Activated CD8-positive, alpha-beta T cell treated with anti-CD3 and anti-CD28 coated beads for 36 hours (primary cell): ENCODE measurements at regions not wholly inside any gene's neighbourhood (a gene's known extent, or its start where the extent isn't known, plus 50 kb on each side); places are given as distances from the start of the nearest gene placed in this dataset.

Source experiments
- ATAC-seq: fragments of 200-7000 bp; cut with Tn5 transposase; one replicate; pipeline ENCODE4 v1.10.0; 2021; ENCODE audit warnings: mild to moderate bottlenecking, moderate library complexity
- CTCF ChIA-PET: fragments of 350-600 bp; sonication (Branson Sonifier 250); formaldehyde crosslinking; loops from one replicate; lab custom pipeline; 2021; ENCODE audit warnings: antibody characterized with exemption; lab: Charles Lee
- POLR2A ChIA-PET: fragments of 350-600 bp; sonication (Branson Sonifier 250); formaldehyde crosslinking; loops from one replicate; lab custom pipeline; 2021; ENCODE audit warnings: antibody characterized with exemption; lab: Charles Lee
- DNase-seq: peaks from one replicate; pipeline ENCODE4 v3.0.0-alpha.2; 2020
- H3K27ac Mint-ChIP-seq: one replicate; pipeline ENCODE4 v1.8.0; 2021; ENCODE audit warnings: mild to moderate bottlenecking, mixed read lengths
- H3K27me3 Mint-ChIP-seq: one replicate; pipeline ENCODE4 v1.8.0; 2021; ENCODE audit warnings: mixed read lengths
- H3K36me3 Mint-ChIP-seq: one replicate; pipeline ENCODE4 v1.8.0; 2021; ENCODE audit warnings: low read depth, mixed read lengths
- H3K4me1 Mint-ChIP-seq: one replicate; pipeline ENCODE4 v1.8.0; 2021; ENCODE audit warnings: low read depth, mixed read lengths
- H3K4me3 Mint-ChIP-seq: one replicate; pipeline ENCODE4 v1.8.0; 2021; ENCODE audit warnings: mild to moderate bottlenecking, moderate library complexity, mixed read lengths
- H3K9me3 Mint-ChIP-seq: one replicate; pipeline ENCODE4 v1.8.0; 2021; ENCODE audit warnings: mixed read lengths
- CTCF ChIP-seq: fragments of 200-600 bp; IDR thresholded peaks from one replicate; pipeline ENCODE4 v1.8.0; 2022; ENCODE audit warnings: antibody characterized with exemption, mild to moderate bottlenecking
- intact Hi-C: fragments of 100-400 bp; cut with micrococcal nuclease; formaldehyde crosslinking; loops from one replicate; pipeline ENCODE4 v1.10.0; 2022

DNA sequence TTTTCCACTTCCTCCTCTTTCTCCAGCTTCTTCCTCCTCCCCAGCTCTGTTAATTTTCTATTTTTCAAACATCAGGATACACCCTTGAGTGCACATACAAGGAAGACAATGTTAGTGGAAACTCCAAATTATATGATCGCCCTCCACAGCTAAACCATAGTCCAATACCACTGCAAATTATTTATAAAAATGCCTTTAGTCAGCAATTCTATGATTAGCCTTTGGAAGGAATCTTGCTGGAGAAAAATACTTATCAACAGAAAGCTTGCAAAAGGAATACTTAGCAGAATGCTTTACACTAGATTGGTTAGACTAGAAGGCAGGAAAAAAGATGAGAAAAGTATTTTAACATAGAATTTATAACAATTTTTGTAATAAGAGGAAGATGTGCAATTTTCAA, 178.9 kb downstream of the FAM124B start:
- H3K4me1 Mint-ChIP-seq: no peaks in the 10 kb centered on the region
- H3K27ac Mint-ChIP-seq: no peak overlapping the region
- H3K27me3 Mint-ChIP-seq: peaks cover 18% of the 10 kb centered on the region
- ChIA-PET CTCF (interaction anchor here (1.0 to 1.3 kb wide), 2 partner anchors 10 to 253 kb away, joined by 3 read pairs; no protein-coding TSS in a partner anchor), POLR2A (no interaction called here)
- intact Hi-C loops: no loop called here
- TF ChIP-seq CTCF: no peak
- no peak for ATAC-seq
- H3K9me3 Mint-ChIP-seq: no peaks in the 10 kb centered on the region
- no peak for DNase-seq
- no peaks in the 10 kb centered on the region for H3K36me3 Mint-ChIP-seq
- H3K4me3 Mint-ChIP-seq: no peak overlapping the region

DNA sequence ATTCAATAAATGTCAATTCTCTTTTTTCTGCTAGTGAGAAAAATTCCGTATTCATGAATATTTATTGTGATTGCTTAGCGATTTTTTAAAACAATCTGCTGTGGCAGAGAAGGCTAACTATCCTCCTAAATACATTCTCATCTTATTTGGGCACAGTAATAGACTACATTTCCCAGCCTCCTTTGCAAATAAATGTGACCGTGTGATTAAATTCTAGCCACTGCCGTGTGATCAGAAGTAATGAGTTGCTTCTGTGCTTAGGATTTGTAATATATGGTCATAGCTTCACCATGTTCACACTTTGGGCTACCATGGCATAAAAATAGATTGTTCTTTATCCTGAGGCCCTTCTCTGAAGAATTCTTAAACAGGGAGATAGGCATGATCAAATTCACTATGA, 179.6 kb downstream of the FAM124B start:
- ChIA-PET CTCF (no interaction called here), POLR2A (no interaction called here)
- H3K4me3 Mint-ChIP-seq: no peak overlapping the region
- H3K4me1 Mint-ChIP-seq: no peaks in the 10 kb centered on the region
- H3K9me3 Mint-ChIP-seq: no peaks in the 10 kb centered on the region
- no peak overlapping the region for H3K27ac Mint-ChIP-seq
- peaks cover 18% of the 10 kb centered on the region for H3K27me3 Mint-ChIP-seq
- ATAC-seq (no peak), DNase-seq (no peak)
- no peak for TF ChIP-seq CTCF
- intact Hi-C loops: no loop called here
- no peaks in the 10 kb centered on the region for H3K36me3 Mint-ChIP-seq

GRCh38 chr2:224221455-224221913, 180.4 kb downstream of the FAM124B start:
- ChIA-PET POLR2A (no interaction called here), CTCF (no interaction called here)
- H3K4me1 Mint-ChIP-seq: no peaks in the 10 kb centered on the region
- H3K27ac Mint-ChIP-seq: no peak overlapping the region
- peaks cover 14% of the 10 kb centered on the region for H3K27me3 Mint-ChIP-seq
- intact Hi-C loops: no loop called here
- H3K36me3 Mint-ChIP-seq: no peaks in the 10 kb centered on the region
- ATAC-seq (no peak), DNase-seq (no peak)
- H3K4me3 Mint-ChIP-seq: no peak overlapping the region
- H3K9me3 Mint-ChIP-seq: no peaks in the 10 kb centered on the region
- no peak for TF ChIP-seq CTCF

DNA sequence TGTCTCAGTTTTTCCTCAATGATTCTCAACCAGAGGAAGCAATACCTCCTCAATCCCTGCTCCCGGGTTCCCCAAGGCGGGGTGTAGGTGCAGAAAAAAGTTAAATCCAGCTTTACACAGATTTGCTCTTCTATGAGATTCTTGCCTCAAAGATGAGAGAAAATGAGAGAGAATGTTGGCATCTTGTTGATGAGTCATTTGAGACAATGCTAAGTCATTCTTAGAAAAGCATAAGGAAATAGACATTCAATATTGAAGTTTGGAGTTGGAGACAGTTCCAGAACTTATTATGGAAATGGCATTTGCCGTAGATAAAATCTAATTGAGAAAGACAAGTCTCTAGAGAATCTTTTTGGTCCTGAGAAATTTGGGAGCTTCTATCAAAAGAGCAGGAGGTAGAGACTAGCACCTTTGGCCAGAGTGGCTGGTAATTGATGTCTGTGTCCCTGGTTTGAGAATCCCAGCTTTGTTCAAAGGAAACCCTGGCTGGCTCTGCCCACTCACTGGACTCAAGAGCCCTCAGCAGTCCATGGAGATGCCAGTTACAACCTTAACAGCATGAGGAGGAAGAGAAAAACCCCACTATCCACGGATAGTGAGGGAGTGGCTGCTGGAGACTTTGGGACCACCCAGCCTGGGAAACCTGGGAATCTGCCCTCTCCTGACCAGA, 181.2 kb downstream of the FAM124B start:
- intact Hi-C loops: no loop called here
- POLR2A ChIA-PET: no interaction called here
- no peak for DNase-seq
- no peak for ATAC-seq
- CTCF ChIA-PET: no interaction called here
- no peaks in the 10 kb centered on the region for H3K4me1 Mint-ChIP-seq
- H3K36me3 Mint-ChIP-seq: no peaks in the 10 kb centered on the region
- H3K4me3 Mint-ChIP-seq: no peak overlapping the region
- H3K27me3 Mint-ChIP-seq: peaks cover 11% of the 10 kb centered on the region
- TF ChIP-seq CTCF: no peak
- H3K27ac Mint-ChIP-seq: no peak overlapping the region
- H3K9me3 Mint-ChIP-seq: no peaks in the 10 kb centered on the region

- ChIA-PET CTCF (no interaction called here), POLR2A (no interaction called here)
- Mint-ChIP-seq H3K27me3 (peaks cover 6% of the 10 kb centered on the region), H3K4me1 (no peaks in the 10 kb centered on the region), H3K9me3 (no peaks in the 10 kb centered on the region), H3K36me3 (no peaks in the 10 kb centered on the region), H3K27ac (no peak overlapping the region), H3K4me3 (no peak overlapping the region)
- no peak for TF ChIP-seq CTCF
- intact Hi-C loops: no loop called here
- no peak for ATAC-seq
- no peak for DNase-seq
Observed at GRCh38 chr2:224219781-224220180, 180.7 kb upstream of the SERPINE2 start.
